ENCODE measurements at regions not wholly inside any gene's neighbourhood (a gene's known extent, or its start where the extent isn't known, plus 50 kb on each side); places are given as distances from the start of the nearest gene placed in this dataset.
A peak's percentile ranks its signal among the peaks of the same experiment; 100 is the strongest.

DNA sequence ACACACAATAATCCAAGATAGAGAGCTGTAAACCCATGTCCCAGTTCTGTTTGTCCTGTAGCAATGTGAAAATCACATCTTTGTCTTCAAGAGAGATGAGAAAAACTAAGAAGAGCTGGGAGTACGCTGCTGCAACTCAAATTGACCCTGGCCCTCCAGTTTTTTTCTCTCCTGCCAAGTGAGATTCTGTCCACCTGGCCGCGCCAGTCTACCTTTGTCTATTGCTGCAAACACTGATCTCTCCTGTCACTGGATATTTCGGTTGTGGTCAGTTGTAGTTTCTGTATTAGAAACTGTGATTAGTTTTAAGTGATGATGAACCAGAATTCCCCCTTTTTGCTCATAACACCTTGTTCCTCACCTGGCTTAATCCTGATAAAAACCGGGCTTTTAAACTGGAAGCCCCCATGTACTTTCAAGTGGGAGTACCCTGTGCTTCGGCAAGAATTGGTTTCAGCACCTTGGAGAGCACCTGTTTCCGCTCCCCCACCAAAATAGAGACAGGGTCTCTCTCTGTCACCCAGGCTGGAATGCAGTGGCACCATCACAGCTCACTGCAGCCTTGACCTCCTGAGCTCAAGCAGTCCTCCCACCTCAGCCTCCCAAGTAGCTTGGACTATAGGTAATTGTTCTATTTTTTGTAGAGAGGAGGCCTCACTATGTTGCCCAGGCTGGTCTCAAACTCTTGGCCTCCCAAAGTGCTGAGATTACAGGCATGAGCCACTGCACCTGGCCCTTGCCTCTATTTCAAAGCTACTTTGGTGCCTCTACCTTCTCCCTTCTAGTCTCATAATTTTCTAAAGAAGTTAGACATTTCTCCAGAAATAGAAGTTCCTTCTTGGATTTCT, 156.8 kb downstream of the PHETA1 start:
- no peak overlapping the region for H3K4me3 ChIP-seq (ENCODE audit: low read depth, low read length)
- TF ChIP-seq, protein P1, sequence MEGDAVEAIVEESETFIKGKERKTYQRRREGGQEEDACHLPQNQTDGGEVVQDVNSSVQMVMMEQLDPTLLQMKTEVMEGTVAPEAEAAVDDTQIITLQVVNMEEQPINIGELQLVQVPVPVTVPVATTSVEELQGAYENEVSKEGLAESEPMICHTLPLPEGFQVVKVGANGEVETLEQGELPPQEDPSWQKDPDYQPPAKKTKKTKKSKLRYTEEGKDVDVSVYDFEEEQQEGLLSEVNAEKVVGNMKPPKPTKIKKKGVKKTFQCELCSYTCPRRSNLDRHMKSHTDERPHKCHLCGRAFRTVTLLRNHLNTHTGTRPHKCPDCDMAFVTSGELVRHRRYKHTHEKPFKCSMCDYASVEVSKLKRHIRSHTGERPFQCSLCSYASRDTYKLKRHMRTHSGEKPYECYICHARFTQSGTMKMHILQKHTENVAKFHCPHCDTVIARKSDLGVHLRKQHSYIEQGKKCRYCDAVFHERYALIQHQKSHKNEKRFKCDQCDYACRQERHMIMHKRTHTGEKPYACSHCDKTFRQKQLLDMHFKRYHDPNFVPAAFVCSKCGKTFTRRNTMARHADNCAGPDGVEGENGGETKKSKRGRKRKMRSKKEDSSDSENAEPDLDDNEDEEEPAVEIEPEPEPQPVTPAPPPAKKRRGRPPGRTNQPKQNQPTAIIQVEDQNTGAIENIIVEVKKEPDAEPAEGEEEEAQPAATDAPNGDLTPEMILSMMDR (IDR thresholded peaks at IDR 0.05; ENCODE audit: insufficient read depth, low read depth, low read length), result no peak

DNA sequence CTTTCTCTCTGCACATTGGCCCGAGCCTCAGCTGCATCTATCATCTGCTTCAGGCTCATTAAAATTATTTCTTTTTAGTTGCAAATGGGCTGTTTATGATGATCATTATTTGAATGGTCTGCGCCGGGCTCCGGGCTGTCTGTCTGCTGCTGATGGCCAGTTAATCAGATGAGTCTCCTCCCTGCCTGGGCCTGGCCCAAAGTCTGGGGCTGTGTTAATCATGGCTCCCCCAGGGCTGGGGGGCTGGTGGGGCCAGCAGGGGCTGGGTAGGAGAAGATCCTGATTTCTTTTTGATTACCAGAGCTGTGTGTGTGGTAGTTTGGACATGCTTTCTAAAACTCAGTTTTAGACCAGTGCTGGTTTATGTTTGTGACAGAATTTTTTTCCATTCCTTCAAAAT, 159.1 kb downstream of the PHETA1 start:
- no peak for DNase-seq (ENCODE audit: low read depth)
- H3K4me3 ChIP-seq (ENCODE audit: low read depth, low read length), result no peak overlapping the region
- TF ChIP-seq, protein P1 (IDR thresholded peaks at IDR 0.05; ENCODE audit: insufficient read depth, low read depth, low read length), result no peak

More for the DNA sequence above, 156.8 kb downstream of the PHETA1 start:
- peak; percentile 2 for DNase-seq (ENCODE audit: low read depth)

DNA sequence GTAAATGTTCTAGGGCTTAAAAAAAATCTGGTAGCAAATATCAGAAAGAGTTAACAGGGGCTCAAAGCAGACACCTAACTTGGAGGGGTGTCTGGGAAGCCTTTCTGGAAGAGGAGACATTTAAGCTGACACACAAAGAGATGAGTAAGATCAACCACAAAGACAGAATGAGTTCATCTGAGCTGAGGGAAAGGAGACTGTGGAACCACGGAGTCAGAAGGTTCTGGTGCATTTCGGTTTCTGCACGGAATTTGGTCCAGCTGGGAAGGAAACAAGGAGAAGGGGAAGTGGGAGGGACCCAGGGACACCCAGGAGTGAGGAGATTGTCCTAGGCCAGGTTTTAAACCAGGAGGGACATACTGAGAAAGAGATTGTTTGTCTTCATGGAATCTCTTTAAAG, 161.1 kb downstream of the PHETA1 start:
- TF ChIP-seq, protein P1 (IDR thresholded peaks at IDR 0.05; ENCODE audit: insufficient read depth, low read depth, low read length), result no peak
- no peak overlapping the region for H3K4me3 ChIP-seq (ENCODE audit: low read depth, low read length)
- no peak for DNase-seq (ENCODE audit: low read depth)

DNA sequence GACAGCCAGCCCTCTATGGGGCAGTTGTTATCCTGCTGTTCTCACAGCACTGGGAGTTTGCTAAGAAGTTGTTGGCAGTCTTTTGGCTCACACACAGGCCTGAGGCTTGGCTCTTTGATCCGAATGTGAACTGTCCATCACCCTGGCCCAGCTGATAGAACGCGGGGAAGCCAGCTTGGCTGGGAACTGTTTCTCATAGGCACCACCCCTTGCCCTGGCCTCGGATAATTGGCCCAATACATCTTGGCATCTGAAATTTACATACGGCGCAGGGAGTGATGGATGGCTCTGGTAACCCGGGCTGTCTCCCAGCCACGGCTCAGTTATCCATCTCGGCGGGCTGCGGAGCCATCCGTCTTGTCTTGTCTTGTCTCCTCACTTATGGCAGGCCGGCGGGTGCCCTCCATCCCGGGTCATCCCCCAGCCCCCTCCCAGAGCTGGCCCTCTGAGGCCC, 164.1 kb downstream of the PHETA1 start:
- no peak for DNase-seq (ENCODE audit: low read depth)
- H3K4me3 ChIP-seq (ENCODE audit: low read depth, low read length), result no peak overlapping the region
- TF ChIP-seq, protein P1 (IDR thresholded peaks at IDR 0.05; ENCODE audit: insufficient read depth, low read depth, low read length), result no peak

DNA sequence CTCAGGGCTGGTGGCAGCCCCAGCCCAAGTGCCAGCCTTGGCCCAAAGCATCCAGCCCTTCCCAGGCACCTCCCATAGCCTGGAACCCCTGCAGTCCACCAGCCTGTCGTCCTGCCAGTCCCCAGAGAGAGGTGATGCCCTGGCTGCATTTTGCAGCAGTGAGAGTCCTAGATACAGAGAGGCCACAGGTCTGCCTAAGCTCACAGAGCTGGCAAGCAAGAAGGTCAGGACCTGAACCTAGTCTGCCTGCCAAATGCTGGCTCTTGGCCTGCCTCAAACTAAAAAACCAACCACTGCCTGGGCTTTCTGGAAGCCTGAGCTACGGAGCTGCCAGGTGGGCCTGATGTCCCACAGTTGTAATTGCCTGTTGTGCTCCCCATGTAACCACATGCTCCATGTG, 164.9 kb downstream of the PHETA1 start:
- H3K4me3 ChIP-seq (ENCODE audit: low read depth, low read length), result no peak overlapping the region
- no peak for DNase-seq (ENCODE audit: low read depth)
- TF ChIP-seq, protein P1 (IDR thresholded peaks at IDR 0.05; ENCODE audit: insufficient read depth, low read depth, low read length), result no peak

DNA sequence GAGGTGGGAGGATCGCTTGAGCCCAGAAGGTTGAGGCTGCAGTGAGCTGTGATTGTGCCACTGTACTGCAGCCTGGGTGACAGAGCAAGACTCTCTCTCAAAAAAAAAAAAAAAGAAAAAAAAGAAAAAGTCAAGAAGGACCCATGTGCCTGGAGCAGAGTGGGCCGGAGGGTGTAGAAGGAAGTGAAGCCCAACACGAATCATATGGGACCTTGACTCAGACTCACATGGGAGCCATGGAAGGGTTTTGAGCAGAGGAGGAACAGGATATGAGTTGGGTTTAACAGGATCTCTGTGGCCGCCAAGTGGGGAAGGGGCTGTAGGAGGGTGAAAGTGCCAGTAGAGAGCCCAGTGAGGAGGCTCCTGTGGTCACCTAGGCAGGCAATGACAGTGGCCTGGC, 165.4 kb downstream of the PHETA1 start:
- no peak overlapping the region for H3K4me3 ChIP-seq (ENCODE audit: low read depth, low read length)
- TF ChIP-seq, protein P1 (IDR thresholded peaks at IDR 0.05; ENCODE audit: insufficient read depth, low read depth, low read length), result no peak
- no peak for DNase-seq (ENCODE audit: low read depth)

Measured in fibroblast of villous mesenchyme (primary cell).